Breast epithelium (tissue), 4 donors: ENCODE measurements at regions not wholly inside any gene's neighbourhood (a gene's known extent, or its start where the extent isn't known, plus 50 kb on each side); places are given as distances from the start of the nearest gene placed in this dataset.

ENCODE experiments used
- DNase-seq, 2 donors: peaks; one replicate each; pipeline ENCODE4 v3.0.0-alpha.2; 2019; ENCODE audit warnings: low spot score in 2 of 2
- H3K27ac ChIP-seq, 2 donors: fragments of 200-600 bp; sonication (generic) in 1 of 2; one replicate each; pipeline ENCODE4 v1.5.1; 2016 to 2019; ENCODE audit warnings: mild to moderate bottlenecking in 1 of 2
- H3K27me3 ChIP-seq, 2 donors: fragments of 200-600 bp; sonication (generic) in 1 of 2; one replicate each; pipeline versions ENCODE4 v1.5.1 to v1.6.0; 2017 to 2019; ENCODE audit warnings: control low read depth in 1 of 2, mild to moderate bottlenecking in 1 of 2
- H3K36me3 ChIP-seq: fragments of 200-600 bp; one replicate; pipeline ENCODE4 v1.5.1; 2019
- H3K4me1 ChIP-seq, 2 donors: fragments of 200-600 bp; sonication (generic); one replicate each; pipeline ENCODE4 v1.5.1; 2016 to 2019; ENCODE audit warnings: control low read depth in 1 of 2
- H3K4me3 ChIP-seq, 3 donors: fragments of 200-600 bp; sonication (generic); 1 replicate in 2 of 3; 2 replicates in 1 of 3; pipeline ENCODE4 v1.5.1; 2016 to 2019; ENCODE audit warnings: mild to moderate bottlenecking in 3 of 3, moderate library complexity in 2 of 3
- H3K9me3 ChIP-seq, 2 donors: fragments of 200-600 bp; sonication (generic) in 1 of 2; one replicate each; pipeline ENCODE4 v1.5.1; 2016 to 2019; ENCODE audit warnings: control low read depth in 1 of 2
- POLR2A ChIP-seq: fragments of 450-650 bp; IDR thresholded peaks from one replicate; pipeline ENCODE4 v1.6.1; 2016; ENCODE audit warnings: antibody characterized with exemption, mild to moderate bottlenecking, moderate library complexity
- POLR2AphosphoS5 ChIP-seq, 3 donors: sonication (generic); formaldehyde crosslinking; IDR thresholded peaks; one replicate each; pipeline ENCODE4 v1.6.1; 2017; ENCODE audit warnings: antibody characterized with exemption in 3 of 3
- intact Hi-C: fragments of 100-400 bp; cut with DNase I; formaldehyde crosslinking; loops from one replicate; pipeline ENCODE4 v1.15.1; 2023; ENCODE audit warnings: low total_unique reads
- TF ChIP-seq, protein P1 (sequence below), 3 donors: fragments of 450-650 bp; IDR thresholded peaks; one replicate each; pipeline ENCODE4 v1.5.1; 2016 to 2017; ENCODE audit warnings: antibody characterized with exemption in 3 of 3, mild to moderate bottlenecking in 3 of 3, moderate library complexity in 3 of 3

DNA sequence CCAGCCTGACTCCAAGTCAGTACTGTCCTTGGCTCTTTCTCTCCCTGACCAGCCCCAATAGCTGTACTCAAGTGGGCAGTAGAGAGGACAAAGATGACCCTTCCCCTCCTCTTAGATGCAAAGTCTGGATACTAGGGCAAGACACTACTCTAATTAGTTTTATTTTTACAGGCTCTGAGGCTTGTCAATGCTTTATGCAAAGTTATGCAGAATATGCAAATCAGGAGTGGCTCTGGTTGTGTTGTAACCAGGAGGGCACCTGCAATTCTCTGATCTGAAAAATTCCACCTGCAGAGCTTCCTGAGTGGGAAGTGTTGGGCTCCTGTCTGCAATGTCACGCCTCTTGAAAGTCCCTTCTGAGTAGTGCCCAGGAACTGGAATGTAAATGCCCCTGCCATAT is 201.5 kb downstream of the RGS3 start:
- no peaks in the 10 kb centered on the region for H3K27me3 ChIP-seq
- intact Hi-C loops = no loop called here
- H3K27ac ChIP-seq = no peak overlapping the region
- no peaks in the 10 kb centered on the region for H3K9me3 ChIP-seq
- TF ChIP-seq, protein P1, sequence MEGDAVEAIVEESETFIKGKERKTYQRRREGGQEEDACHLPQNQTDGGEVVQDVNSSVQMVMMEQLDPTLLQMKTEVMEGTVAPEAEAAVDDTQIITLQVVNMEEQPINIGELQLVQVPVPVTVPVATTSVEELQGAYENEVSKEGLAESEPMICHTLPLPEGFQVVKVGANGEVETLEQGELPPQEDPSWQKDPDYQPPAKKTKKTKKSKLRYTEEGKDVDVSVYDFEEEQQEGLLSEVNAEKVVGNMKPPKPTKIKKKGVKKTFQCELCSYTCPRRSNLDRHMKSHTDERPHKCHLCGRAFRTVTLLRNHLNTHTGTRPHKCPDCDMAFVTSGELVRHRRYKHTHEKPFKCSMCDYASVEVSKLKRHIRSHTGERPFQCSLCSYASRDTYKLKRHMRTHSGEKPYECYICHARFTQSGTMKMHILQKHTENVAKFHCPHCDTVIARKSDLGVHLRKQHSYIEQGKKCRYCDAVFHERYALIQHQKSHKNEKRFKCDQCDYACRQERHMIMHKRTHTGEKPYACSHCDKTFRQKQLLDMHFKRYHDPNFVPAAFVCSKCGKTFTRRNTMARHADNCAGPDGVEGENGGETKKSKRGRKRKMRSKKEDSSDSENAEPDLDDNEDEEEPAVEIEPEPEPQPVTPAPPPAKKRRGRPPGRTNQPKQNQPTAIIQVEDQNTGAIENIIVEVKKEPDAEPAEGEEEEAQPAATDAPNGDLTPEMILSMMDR (IDR thresholded peaks at IDR 0.05) = no peak
- no peak for TF ChIP-seq POLR2AphosphoS5 (IDR thresholded peaks at IDR 0.05)
- no peak for TF ChIP-seq POLR2A
- no peaks in the 10 kb centered on the region for H3K36me3 ChIP-seq
- no peaks in the 10 kb centered on the region for H3K4me1 ChIP-seq
- DNase-seq = no peak
- H3K4me3 ChIP-seq = no peak overlapping the region

DNA sequence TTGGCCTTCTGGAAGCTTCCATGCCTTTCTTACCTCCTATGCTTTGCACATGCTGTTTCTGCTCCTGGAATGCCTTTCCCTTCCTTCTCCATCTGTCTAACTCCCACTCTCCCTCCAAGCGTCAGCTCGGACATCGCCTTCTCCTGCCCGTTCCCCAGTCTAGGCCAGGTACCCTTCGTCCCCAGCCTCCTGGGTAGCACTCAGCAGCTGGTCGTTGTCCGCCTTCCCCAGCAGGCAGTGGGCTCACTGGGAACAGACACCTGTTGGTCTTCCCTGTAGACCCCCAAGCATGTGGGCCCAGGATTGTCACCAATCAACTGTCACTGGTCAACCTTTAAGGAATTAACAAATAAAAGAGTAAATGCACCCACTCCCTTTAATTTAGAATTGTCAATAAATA is 202.2 kb downstream of the RGS3 start:
- intact Hi-C loops = no loop called here
- no peak overlapping the region for H3K4me3 ChIP-seq
- no peak overlapping the region for H3K27ac ChIP-seq
- H3K4me1 ChIP-seq = no peaks in the 10 kb centered on the region
- H3K27me3 ChIP-seq = no peaks in the 10 kb centered on the region
- no peaks in the 10 kb centered on the region for H3K36me3 ChIP-seq
- DNase-seq = peak in 1 of 2 donors; percentile 34
- TF ChIP-seq POLR2A = no peak
- TF ChIP-seq POLR2AphosphoS5 (IDR thresholded peaks at IDR 0.05) = no peak
- TF ChIP-seq, protein P1 (IDR thresholded peaks at IDR 0.05) = no peak
- H3K9me3 ChIP-seq = no peaks in the 10 kb centered on the region

- Histone ChIP-seq H3K36me3 (no peaks in the 10 kb centered on the region), H3K27me3 (no peaks in the 10 kb centered on the region), H3K9me3 (no peaks in the 10 kb centered on the region), H3K4me1 (no peaks in the 10 kb centered on the region), H3K4me3 (no peak overlapping the region), H3K27ac (no peak overlapping the region)
- intact Hi-C loops = no loop called here
- no peak for DNase-seq
- TF ChIP-seq POLR2A (no peak), POLR2AphosphoS5 (IDR thresholded peaks at IDR 0.05) (no peak)
- TF ChIP-seq, protein P1 (IDR thresholded peaks at IDR 0.05) = no peak
Measured at GRCh38 chr9:113668061-113668460, 204.5 kb downstream of the RGS3 start.

DNA sequence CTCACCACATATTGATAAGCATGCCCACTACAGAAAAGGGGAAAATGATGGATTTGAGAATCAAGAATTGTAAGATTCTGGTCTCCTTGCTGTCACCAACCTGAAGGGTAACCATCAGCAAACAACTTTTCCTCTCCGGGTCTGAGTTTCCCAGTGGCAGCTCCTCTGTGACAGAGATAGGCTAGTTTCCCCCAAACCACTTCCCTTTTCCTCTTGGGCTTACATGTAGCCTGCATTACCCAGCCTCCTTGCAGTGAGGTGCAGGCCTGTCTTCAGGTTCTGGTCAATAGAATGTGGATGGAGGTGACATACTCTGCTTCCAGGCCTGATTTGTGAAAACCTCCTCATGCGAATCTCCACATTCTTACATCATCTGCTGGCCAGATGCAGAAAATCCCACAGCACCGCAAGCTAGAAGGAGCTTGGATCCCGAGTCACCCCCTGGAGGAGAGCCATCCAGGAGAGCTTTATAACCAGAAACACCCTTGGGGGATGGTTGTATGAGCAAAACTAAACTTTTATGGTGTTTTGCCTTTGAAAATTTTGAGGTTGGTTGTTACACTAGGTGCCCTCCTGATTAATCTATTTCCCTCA is 206.1 kb downstream of the RGS3 start:
- Histone ChIP-seq H3K27ac (no peak overlapping the region), H3K4me1 (no peaks in the 10 kb centered on the region), H3K9me3 (no peaks in the 10 kb centered on the region), H3K27me3 (no peaks in the 10 kb centered on the region), H3K4me3 (no peak overlapping the region), H3K36me3 (no peaks in the 10 kb centered on the region)
- TF ChIP-seq POLR2AphosphoS5 (IDR thresholded peaks at IDR 0.05) = no peak
- TF ChIP-seq POLR2A = no peak
- TF ChIP-seq, protein P1 (IDR thresholded peaks at IDR 0.05) = no peak
- intact Hi-C loops = no loop called here
- DNase-seq = no peak

DNA sequence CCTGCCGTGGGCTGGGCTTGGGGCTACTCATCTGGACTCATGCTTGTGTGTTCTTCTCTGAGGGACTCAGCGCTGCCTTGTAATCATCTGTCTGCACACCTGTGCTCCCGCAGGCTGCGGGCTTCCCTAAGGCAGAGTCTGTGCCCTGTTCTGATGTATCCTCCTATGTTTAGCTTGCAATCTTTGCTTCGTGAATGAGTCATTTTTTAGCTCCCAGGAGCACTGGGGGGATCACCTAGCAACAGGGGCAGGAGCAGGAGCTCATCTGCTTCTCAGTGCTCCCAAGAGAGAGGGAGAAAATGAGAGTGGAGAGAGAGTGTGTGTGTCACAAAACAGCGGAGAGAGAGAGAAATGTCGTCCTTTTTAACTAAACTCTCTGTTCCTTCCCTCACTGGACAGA is 202.4 kb upstream of the ZNF618 start:
- H3K36me3 ChIP-seq = no peaks in the 10 kb centered on the region
- H3K4me3 ChIP-seq = no peak overlapping the region
- no peak for DNase-seq
- no peaks in the 10 kb centered on the region for H3K27me3 ChIP-seq
- no peak for TF ChIP-seq POLR2A
- no peak overlapping the region for H3K27ac ChIP-seq
- H3K9me3 ChIP-seq = no peaks in the 10 kb centered on the region
- no peaks in the 10 kb centered on the region for H3K4me1 ChIP-seq
- intact Hi-C loops = no loop called here

DNA sequence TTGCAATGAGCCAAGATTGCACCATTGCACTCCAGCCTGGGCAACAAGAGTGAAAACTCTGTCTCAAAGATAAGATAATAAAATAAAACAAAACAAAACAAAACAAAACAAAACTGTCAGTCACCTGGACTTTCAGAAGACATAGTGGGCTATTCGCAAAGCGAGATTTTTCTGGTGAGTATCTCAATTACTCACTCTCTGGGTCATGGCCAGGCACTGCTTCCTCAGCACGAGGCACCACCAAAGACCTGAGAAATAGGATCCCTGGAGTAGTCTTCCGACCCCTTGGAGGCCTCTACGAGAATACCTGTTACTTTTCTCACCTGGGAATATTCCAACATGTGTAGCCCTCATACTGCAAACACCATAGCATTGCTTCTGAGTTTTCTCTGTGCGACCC is 201.7 kb upstream of the ZNF618 start:
- Histone ChIP-seq H3K9me3 (no peaks in the 10 kb centered on the region), H3K36me3 (no peaks in the 10 kb centered on the region), H3K27ac (no peak overlapping the region), H3K4me1 (no peaks in the 10 kb centered on the region), H3K4me3 (no peak overlapping the region), H3K27me3 (no peaks in the 10 kb centered on the region)
- TF ChIP-seq, protein P1 (IDR thresholded peaks at IDR 0.05) = no peak
- TF ChIP-seq POLR2A (no peak), POLR2AphosphoS5 (IDR thresholded peaks at IDR 0.05) (no peak)
- intact Hi-C loops = no loop called here
- no peak for DNase-seq
